ENCODE measurements at regions not wholly inside any gene's neighbourhood (a gene's known extent, or its start where the extent isn't known, plus 50 kb on each side); places are given as distances from the start of the nearest gene placed in this dataset.

- TF ChIP-seq E2F4 (CRISPR knock-in tag; IDR thresholded peaks at IDR 0.05; ENCODE audit: borderline replicate concordance, low read depth) (no peak), MAX (CRISPR knock-in tag; IDR thresholded peaks at IDR 0.05) (no peak), NR1H2 (CRISPR knock-in tag; IDR thresholded peaks at IDR 0.05) (no peak), NFYB (CRISPR knock-in tag; conservative IDR thresholded peaks at IDR 0.05; ENCODE audit: low read depth) (no peak)
- TF ChIP-seq, protein P1, sequence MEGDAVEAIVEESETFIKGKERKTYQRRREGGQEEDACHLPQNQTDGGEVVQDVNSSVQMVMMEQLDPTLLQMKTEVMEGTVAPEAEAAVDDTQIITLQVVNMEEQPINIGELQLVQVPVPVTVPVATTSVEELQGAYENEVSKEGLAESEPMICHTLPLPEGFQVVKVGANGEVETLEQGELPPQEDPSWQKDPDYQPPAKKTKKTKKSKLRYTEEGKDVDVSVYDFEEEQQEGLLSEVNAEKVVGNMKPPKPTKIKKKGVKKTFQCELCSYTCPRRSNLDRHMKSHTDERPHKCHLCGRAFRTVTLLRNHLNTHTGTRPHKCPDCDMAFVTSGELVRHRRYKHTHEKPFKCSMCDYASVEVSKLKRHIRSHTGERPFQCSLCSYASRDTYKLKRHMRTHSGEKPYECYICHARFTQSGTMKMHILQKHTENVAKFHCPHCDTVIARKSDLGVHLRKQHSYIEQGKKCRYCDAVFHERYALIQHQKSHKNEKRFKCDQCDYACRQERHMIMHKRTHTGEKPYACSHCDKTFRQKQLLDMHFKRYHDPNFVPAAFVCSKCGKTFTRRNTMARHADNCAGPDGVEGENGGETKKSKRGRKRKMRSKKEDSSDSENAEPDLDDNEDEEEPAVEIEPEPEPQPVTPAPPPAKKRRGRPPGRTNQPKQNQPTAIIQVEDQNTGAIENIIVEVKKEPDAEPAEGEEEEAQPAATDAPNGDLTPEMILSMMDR (IDR thresholded peaks at IDR 0.05) = no peak
Observed at GRCh38 chr4:123739806-123740205, 343.2 kb downstream of the SPRY1 start.

Data from WTC11 (cell line).